Activated CD8-positive, alpha-beta memory T cell treated with anti-CD3 and anti-CD28 coated beads, Interleukin-2, amount 10 ng/mL, durations not matched to agents 7 days and 5 days (primary cell): ENCODE measurements at regions not wholly inside any gene's neighbourhood (a gene's known extent, or its start where the extent isn't known, plus 50 kb on each side); places are given as distances from the start of the nearest gene placed in this dataset.
"Not testable (repeated sequence)": the region's sequence is repeated elsewhere in the genome, so short reads cannot be mapped to it uniquely, and the experiment has no call there.

Experiments
- ATAC-seq: fragments of 150-1000 bp; cut with Tn5 transposase; one replicate; pipeline ENCODE4 v1.10.0; 2021; ENCODE audit warnings: moderate library complexity
- CTCF ChIA-PET: fragments of 350-600 bp; sonication (Branson Sonifier 250); formaldehyde crosslinking; loops from one replicate; lab custom pipeline; 2021; ENCODE audit warnings: antibody characterized with exemption; lab: Charles Lee
- DNase-seq: peaks from one replicate; pipeline ENCODE4 v3.0.0-alpha.2; 2020
- H3K27ac Mint-ChIP-seq: one replicate; pipeline ENCODE4 v1.8.0; 2021; ENCODE audit warnings: mild to moderate bottlenecking, mixed read lengths
- H3K27me3 Mint-ChIP-seq: one replicate; pipeline ENCODE4 v1.8.0; 2021; ENCODE audit warnings: mixed read lengths
- H3K36me3 Mint-ChIP-seq: one replicate; pipeline ENCODE4 v1.8.0; 2021; ENCODE audit warnings: mild to moderate bottlenecking, mixed read lengths
- H3K4me1 Mint-ChIP-seq: one replicate; pipeline ENCODE4 v1.8.0; 2021; ENCODE audit warnings: mixed read lengths
- H3K4me3 Mint-ChIP-seq: one replicate; pipeline ENCODE4 v1.8.0; 2021; ENCODE audit warnings: mild to moderate bottlenecking, moderate library complexity, mixed read lengths
- H3K9me3 Mint-ChIP-seq: one replicate; pipeline ENCODE4 v1.8.0; 2022; ENCODE audit warnings: low read depth, mixed read lengths

GRCh38 chr22:47310601-47311000, 548.2 kb downstream of the TBC1D22A start:
- DNase-seq (no peak), ATAC-seq (no peak)
- CTCF ChIA-PET = no interaction called here
- Mint-ChIP-seq H3K36me3 (no peaks in the 10 kb centered on the region), H3K27ac (no peak overlapping the region), H3K4me3 (no peak overlapping the region), H3K4me1 (no peaks in the 10 kb centered on the region), H3K9me3 (peaks cover 2% of the 10 kb centered on the region), H3K27me3 (peaks cover 6% of the 10 kb centered on the region)

DNA sequence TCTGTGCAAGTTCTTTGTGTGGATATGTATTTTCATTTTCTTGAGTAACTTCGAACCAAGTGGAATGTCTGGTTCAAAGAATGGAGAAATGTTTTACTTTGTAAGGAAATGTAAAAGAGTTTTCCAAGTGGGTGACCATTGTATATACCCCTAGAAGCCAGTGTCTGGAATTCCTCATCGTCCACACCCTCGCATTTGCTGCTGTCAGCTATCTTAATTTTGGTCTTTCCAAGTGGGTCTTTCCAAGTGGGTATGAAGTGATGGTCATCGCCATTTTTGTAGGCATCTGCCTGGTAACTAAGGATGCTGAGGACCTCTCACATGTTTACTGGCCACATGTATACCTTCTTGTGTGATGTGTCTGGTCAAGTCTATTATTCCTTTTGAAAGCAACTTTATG, 547.5 kb downstream of the TBC1D22A start:
- no peaks in the 10 kb centered on the region for H3K36me3 Mint-ChIP-seq
- DNase-seq (peak; percentile 31), ATAC-seq (no peak)
- no peak overlapping the region for H3K27ac Mint-ChIP-seq
- H3K27me3 Mint-ChIP-seq = peaks cover 2% of the 10 kb centered on the region
- CTCF ChIA-PET = no interaction called here
- H3K4me1 Mint-ChIP-seq = no peaks in the 10 kb centered on the region
- H3K9me3 Mint-ChIP-seq = peaks cover 2% of the 10 kb centered on the region
- H3K4me3 Mint-ChIP-seq = no peak overlapping the region

GRCh38 chr22:47309476-47309875, 547.0 kb downstream of the TBC1D22A start:
- H3K9me3 Mint-ChIP-seq = peaks cover 2% of the 10 kb centered on the region
- DNase-seq (peak; percentile 11), ATAC-seq (no peak)
- H3K4me1 Mint-ChIP-seq = no peaks in the 10 kb centered on the region
- H3K27ac Mint-ChIP-seq = no peak overlapping the region
- peaks cover 2% of the 10 kb centered on the region for H3K27me3 Mint-ChIP-seq
- no peaks in the 10 kb centered on the region for H3K36me3 Mint-ChIP-seq
- H3K4me3 Mint-ChIP-seq = no peak overlapping the region
- CTCF ChIA-PET = no interaction called here

DNA sequence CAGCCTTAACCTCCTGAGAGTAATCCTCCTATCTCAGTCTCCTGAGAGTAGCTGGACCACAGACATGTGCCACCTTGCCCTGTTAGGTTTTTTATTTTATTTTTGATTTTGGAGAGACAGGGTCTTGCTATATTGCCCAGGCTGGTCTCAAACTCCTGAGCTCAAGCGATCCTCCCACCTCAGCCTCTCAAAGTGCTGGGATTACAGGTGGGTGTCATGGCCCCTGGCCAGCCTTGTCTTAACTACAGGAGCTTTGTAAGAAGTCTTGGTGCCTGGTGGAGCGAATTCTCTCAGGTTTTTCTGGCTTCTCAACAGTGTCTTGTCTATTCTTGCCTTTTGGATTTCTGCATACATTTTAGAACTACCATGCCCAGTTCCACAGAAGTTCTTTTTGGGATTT, 546.4 kb downstream of the TBC1D22A start:
- ATAC-seq (no peak), DNase-seq (peak; percentile 23)
- Mint-ChIP-seq H3K9me3 (peaks cover 2% of the 10 kb centered on the region), H3K27ac (no peak overlapping the region), H3K4me1 (no peaks in the 10 kb centered on the region), H3K4me3 (no peak overlapping the region), H3K36me3 (no peaks in the 10 kb centered on the region), H3K27me3 (peaks cover 2% of the 10 kb centered on the region)
- CTCF ChIA-PET = no interaction called here

GRCh38 chr22:47307822-47308221, 545.4 kb downstream of the TBC1D22A start:
- Mint-ChIP-seq H3K36me3 (no peaks in the 10 kb centered on the region), H3K27ac (no peak overlapping the region), H3K4me1 (no peaks in the 10 kb centered on the region), H3K4me3 (no peak overlapping the region), H3K9me3 (peaks cover 2% of the 10 kb centered on the region), H3K27me3 (peaks cover 2% of the 10 kb centered on the region)
- ATAC-seq (no peak), DNase-seq (peak; percentile 14)
- CTCF ChIA-PET = no interaction called here

DNA sequence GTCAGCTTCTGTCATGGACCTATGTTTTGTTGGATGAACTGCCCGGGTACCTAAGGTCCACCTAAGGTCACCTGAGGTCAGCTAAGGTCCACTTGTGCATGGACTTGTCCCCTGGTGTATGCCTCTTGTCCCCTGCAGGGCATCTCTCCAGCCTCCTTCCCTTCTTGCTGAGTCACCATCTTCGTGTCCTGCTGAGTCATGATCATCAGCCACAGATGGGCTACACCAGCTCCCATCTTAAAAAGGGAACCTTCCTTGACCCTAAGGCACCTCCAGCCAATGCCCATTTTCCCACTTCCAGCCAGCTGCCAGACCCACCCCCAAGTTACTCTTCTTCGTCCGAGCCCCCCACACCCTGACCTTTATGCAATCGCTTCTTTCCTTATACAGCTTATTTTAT, 544.9 kb downstream of the TBC1D22A start:
- Mint-ChIP-seq H3K27me3 (peaks cover 2% of the 10 kb centered on the region), H3K9me3 (peaks cover 1% of the 10 kb centered on the region), H3K27ac (no peak overlapping the region), H3K36me3 (no peaks in the 10 kb centered on the region), H3K4me3 (no peak overlapping the region), H3K4me1 (no peaks in the 10 kb centered on the region)
- DNase-seq = peak; percentile 38
- CTCF ChIA-PET = no interaction called here
- ATAC-seq = no peak

- H3K27ac Mint-ChIP-seq = no peak overlapping the region
- no peaks in the 10 kb centered on the region for H3K4me1 Mint-ChIP-seq
- H3K36me3 Mint-ChIP-seq = no peaks in the 10 kb centered on the region
- no peaks in the 10 kb centered on the region for H3K27me3 Mint-ChIP-seq
- CTCF ChIA-PET = no interaction called here
- ATAC-seq (no peak), DNase-seq (peak; percentile 4)
- H3K9me3 Mint-ChIP-seq = no peaks in the 10 kb centered on the region
- H3K4me3 Mint-ChIP-seq = no peak overlapping the region
Observed at GRCh38 chr22:47304854-47305253, 542.4 kb downstream of the TBC1D22A start.

DNA sequence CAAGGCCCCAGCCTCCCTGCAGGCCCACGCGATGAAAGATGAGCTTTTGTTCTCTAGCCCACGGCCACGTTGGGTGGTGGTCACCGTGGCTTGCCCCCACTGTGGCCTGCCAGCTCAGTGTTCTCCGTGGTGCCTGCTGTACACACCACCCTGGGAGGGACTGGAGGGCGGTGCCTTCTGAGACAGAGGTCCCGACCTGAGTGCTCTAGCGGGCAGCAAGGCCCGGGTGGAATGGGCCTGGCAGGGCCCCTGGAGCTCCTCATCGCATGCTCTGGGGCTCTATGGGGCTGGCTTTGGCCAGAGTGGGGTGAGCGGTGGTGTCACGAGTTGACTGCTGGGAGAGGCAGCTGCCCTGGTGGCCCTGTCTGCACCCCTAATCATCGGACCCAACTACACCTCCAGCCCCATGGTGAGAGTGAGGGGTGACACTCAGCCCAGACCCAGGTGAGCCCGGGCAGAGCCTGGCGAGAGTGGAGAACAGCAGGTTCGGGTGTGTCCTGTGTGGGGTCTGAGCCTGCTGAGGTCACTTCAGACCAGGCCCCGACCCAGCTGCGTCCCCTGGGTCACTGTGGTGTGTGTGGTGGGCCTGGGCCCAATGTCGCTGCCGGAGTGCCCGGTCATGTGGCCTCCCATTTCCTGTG, 541.9 kb downstream of the TBC1D22A start:
- Mint-ChIP-seq H3K27me3 (no peaks in the 10 kb centered on the region), H3K4me3 (no peak overlapping the region), H3K9me3 (no peaks in the 10 kb centered on the region), H3K27ac (no peak overlapping the region), H3K4me1 (no peaks in the 10 kb centered on the region), H3K36me3 (no peaks in the 10 kb centered on the region)
- CTCF ChIA-PET = no interaction called here
- ATAC-seq (no peak), DNase-seq (peak; percentile 15)

DNA sequence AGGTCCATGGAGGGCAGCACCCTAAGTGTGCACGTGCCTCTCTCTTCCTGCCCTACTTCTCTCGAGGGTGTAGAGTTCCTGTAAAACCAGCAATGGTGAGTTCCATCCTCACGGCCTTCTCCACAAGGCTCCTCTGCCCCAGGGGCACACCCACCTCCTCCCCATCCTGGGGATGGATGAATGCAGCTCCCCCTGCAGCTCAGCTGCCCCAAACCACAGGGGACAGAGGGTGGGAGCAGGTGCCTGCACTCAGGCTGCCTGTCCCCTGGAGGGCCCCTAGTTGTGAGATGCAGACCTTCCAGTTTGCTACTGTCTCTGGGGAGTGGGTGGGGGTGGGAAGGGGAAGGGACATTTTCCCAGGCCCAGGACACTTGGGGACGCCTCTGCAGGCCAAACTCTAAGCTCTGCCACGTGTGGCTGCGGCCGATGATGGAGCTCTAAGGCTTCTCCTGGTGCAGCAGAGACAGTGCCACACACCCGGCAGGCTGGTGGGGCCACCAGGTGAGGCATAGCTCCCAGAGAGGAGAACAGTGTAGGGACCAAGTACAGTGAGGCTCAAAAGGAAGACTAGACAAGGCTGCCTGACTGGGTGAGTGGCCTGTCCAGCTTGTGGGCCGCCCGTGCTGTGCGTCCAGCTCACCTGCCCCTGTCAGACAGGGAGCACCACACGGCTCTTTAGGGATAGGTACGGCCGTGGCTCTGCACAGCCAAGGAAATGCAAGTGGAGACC, 540.9 kb downstream of the TBC1D22A start:
- H3K4me1 Mint-ChIP-seq = no peaks in the 10 kb centered on the region
- H3K36me3 Mint-ChIP-seq = no peaks in the 10 kb centered on the region
- H3K27ac Mint-ChIP-seq = no peak overlapping the region
- CTCF ChIA-PET = no interaction called here
- H3K27me3 Mint-ChIP-seq = no peaks in the 10 kb centered on the region
- peak; percentile 18 for DNase-seq
- no peak for ATAC-seq
- no peaks in the 10 kb centered on the region for H3K9me3 Mint-ChIP-seq
- H3K4me3 Mint-ChIP-seq = no peak overlapping the region

DNA sequence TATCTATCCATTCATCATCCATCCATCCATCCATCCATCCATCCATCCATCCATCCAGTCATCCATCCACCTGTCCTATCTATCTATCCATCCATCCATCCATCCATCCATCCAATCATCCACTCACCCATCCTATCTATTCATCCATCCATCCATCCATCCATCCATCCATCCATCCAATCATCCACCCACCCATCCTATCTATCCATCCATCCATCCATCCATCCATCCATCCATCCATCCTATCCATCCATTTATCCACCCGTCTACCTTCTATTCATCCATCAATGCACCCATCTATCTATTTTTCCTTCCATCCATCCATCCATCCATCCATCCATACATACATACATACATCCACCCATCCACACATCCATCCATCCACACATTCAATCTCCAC, 540.1 kb downstream of the TBC1D22A start:
- DNase-seq, H3K4me3 Mint-ChIP-seq, H3K9me3 Mint-ChIP-seq, H3K27ac Mint-ChIP-seq, CTCF ChIA-PET, H3K36me3 Mint-ChIP-seq, ATAC-seq, H3K4me1 Mint-ChIP-seq, H3K27me3 Mint-ChIP-seq: not testable (repeated sequence)

DNA sequence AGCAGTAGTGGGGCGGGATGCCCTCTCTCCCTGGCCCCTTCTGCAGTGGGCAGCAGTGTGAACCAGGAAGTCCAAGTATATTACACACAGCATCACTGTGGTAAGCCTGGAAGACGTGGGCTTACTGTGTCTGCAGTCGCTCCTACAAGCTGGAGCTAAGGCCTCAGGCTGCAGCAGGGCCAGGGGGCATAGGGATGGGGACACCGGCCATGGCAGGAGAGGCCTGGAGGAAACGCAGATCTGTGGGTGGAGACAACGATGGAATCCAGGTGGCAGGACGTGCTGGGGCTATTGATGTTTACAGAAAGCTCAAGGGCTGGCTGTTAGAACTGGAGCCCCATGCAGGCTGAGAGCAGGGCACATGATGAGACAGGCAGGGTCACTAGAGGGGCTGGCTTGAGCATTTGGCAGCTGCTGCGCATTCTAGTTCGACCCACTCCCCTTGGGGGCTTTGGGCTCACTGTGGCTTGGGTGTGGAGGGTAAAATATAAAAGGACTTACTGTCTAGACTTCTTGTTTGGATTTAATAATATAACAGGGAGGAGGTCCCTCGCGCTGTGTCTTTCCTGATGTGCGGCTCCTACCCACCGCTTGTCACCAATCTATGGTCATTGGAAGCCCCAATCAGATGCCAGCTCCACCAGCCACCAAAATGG, 539.5 kb downstream of the TBC1D22A start:
- Mint-ChIP-seq H3K36me3 (no peaks in the 10 kb centered on the region), H3K9me3 (no peaks in the 10 kb centered on the region), H3K27ac (no peak overlapping the region), H3K4me3 (no peak overlapping the region), H3K4me1 (no peaks in the 10 kb centered on the region), H3K27me3 (no peaks in the 10 kb centered on the region)
- CTCF ChIA-PET = no interaction called here
- DNase-seq = peak; percentile 31
- ATAC-seq = no peak

- no peaks in the 10 kb centered on the region for H3K27me3 Mint-ChIP-seq
- H3K4me1 Mint-ChIP-seq = no peaks in the 10 kb centered on the region
- H3K4me3 Mint-ChIP-seq = no peak overlapping the region
- H3K36me3 Mint-ChIP-seq = no peaks in the 10 kb centered on the region
- DNase-seq (peak; percentile 22), ATAC-seq (no peak)
- CTCF ChIA-PET = no interaction called here
- H3K27ac Mint-ChIP-seq = no peak overlapping the region
- H3K9me3 Mint-ChIP-seq = no peaks in the 10 kb centered on the region
Observed at GRCh38 chr22:47300698-47301405, 538.4 kb downstream of the TBC1D22A start.

DNA sequence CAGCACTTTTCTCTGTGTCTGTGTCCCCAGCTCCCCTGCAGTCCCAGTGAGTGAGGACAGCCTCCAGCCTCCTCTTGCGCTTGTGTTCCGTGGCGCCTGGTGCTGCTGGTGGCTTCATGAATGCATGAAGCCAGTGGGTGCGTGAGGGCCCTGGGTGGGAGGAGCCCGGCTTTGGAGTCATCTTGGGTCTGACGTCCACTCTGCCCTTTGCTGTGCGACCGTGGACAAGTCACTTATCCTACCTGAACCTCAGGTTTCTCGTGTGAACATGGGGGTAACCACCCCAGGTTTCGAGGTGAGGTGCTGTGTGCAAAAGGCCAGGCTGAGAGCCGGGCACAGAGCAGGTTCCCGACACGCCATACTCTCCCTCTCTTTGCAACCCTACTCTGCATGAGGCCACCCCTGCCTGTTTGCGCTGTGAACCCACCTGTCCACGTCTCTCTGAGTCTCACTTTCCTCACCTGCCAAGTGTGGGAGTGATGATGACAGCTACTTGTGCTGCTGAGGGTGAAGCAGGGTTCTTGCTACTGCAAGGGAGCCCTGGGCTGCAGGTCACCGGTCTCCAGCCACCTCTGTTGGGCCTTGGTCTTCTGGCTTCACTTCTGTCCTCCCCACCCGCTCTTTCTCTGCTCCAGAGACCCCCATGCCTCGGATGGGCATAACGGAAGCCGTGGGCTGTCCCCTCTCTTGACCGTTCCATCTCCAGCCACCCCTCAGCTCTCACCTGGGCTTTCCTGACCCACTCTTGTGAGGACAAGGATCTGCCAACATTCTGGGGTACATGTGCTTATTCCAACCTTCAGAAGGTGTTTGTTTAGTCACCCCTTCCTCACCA, 537.6 kb downstream of the TBC1D22A start:
- Mint-ChIP-seq H3K27ac (no peak overlapping the region), H3K9me3 (no peaks in the 10 kb centered on the region), H3K4me3 (no peak overlapping the region), H3K27me3 (no peaks in the 10 kb centered on the region), H3K36me3 (no peaks in the 10 kb centered on the region), H3K4me1 (no peaks in the 10 kb centered on the region)
- CTCF ChIA-PET = no interaction called here
- ATAC-seq (no peak), DNase-seq (peak; percentile 14)
